ENCODE measurements at regions not wholly inside any gene's neighbourhood (a gene's known extent, or its start where the extent isn't known, plus 50 kb on each side); places are given as distances from the start of the nearest gene placed in this dataset.

GRCh38 chr16:47966325-47966724 lies 189.5 kb downstream of the ABCC12 start:
- POLR2A ChIA-PET (ENCODE audit: partially characterized antibody): interaction anchor here (1.1 kb wide), 1 partner anchor 199 kb away, joined by 3 read pairs; no protein-coding TSS in a partner anchor
- H3K23me2 ChIP-seq (ENCODE audit: low read depth, low read length): no peaks in the 10 kb centered on the region
- H3K9me3 ChIP-seq (ENCODE audit: insufficient read depth in 2 of 2, low read depth in 1 of 2, low read length in 1 of 2): no peaks in the 10 kb centered on the region
- H4K8ac ChIP-seq (ENCODE audit: extremely low read depth, insufficient read depth, low read length): no peak overlapping the region
- H2AK5ac ChIP-seq (ENCODE audit: low read depth, low read length): no peak overlapping the region
- no peak overlapping the region for H3K4ac ChIP-seq (replicated peaks; ENCODE audit: insufficient read length, low read depth, low read length)
- no peaks in the 10 kb centered on the region for H3K79me2 ChIP-seq (ENCODE audit: control insufficient read depth in 1 of 2, insufficient read depth in 2 of 2, low read length in 2 of 2)
- H3K18ac ChIP-seq (ENCODE audit: extremely low read depth, low read length): no peak overlapping the region
- FAIRE-seq (no peak), DNase-seq (ENCODE audit: low read depth in 1 of 2, low spot score in 2 of 2) (peak in 1 of 2 experiments; percentile 17)
- H3K36me3 ChIP-seq (ENCODE audit: control insufficient read depth in 2 of 4, insufficient read depth in 4 of 4, low read length in 3 of 4): no peaks in the 10 kb centered on the region
- no peaks in the 10 kb centered on the region for H4K20me1 ChIP-seq (replicated peaks in 1 of 2; ENCODE audit: control insufficient read depth in 1 of 2, insufficient read depth in 2 of 2, low read length in 2 of 2)
- no peak overlapping the region for H3K23ac ChIP-seq (ENCODE audit: insufficient read length)
- no peak overlapping the region for H3K56ac ChIP-seq (replicated peaks; ENCODE audit: insufficient read length, low read depth, low read length)
- CTCF ChIA-PET (ENCODE audit: partially characterized antibody): interaction anchor here (1.1 kb wide), 1 partner anchor 24 kb away, joined by 3 read pairs; no protein-coding TSS in a partner anchor
- no peak overlapping the region for H3K9ac ChIP-seq (replicated peaks in 1 of 4; ENCODE audit: extremely low read depth in 1 of 4, low read depth in 3 of 4, low read length in 3 of 4)
- no peak overlapping the region for H2BK20ac ChIP-seq (ENCODE audit: low read length)
- no peak overlapping the region for H2BK120ac ChIP-seq (replicated peaks; ENCODE audit: low read depth, low read length)
- no peak overlapping the region for H3K27ac ChIP-seq (ENCODE audit: low read depth, low read length)
- H4K91ac ChIP-seq (replicated peaks; ENCODE audit: insufficient read length, low read length): no peak overlapping the region
- no peak overlapping the region for H3K4me3 ChIP-seq (ENCODE audit: extremely low read depth in 1 of 4, insufficient read depth in 2 of 4, low read depth in 3 of 4, low read length in 4 of 4)
- H4K5ac ChIP-seq (ENCODE audit: insufficient read length, low read depth, low read length): no peak overlapping the region
- H3K4me2 ChIP-seq (ENCODE audit: insufficient read depth in 1 of 2, low read depth in 2 of 2, low read length in 2 of 2): no peak overlapping the region
- H3K4me1 ChIP-seq (replicated peaks in 1 of 4; ENCODE audit: control insufficient read depth in 3 of 4, insufficient read depth in 4 of 4, low read length in 3 of 4): peaks cover 0 to 12% (median 6%) of the 10 kb centered on the region in 4 experiments; a peak in 3 of 7 replicates
- no peak overlapping the region for H2BK5ac ChIP-seq (ENCODE audit: low read depth, low read length)
- no peak overlapping the region; the same call in 1 of the 2 replicates for H2BK15ac ChIP-seq (ENCODE audit: low read length)
- no peak overlapping the region for H2AFZ ChIP-seq (ENCODE audit: low read length)
- H2BK12ac ChIP-seq (ENCODE audit: low read depth, low read length): no peak overlapping the region
- 88% methylated on average over 4 of the region's 4 CpGs; no CpG with 5 or more reads in 1 of the 2 experiments for WGBS, 2 experiments (ENCODE audit: extremely low coverage in 1 of 2, insufficient coverage in 1 of 2, insufficient read length in 1 of 2, insufficient replicate concordance in 2 of 2, low coverage in 1 of 2, low lambda C conversion rate in 2 of 2, missing lambda C conversion rate in 1 of 2)
- H3K14ac ChIP-seq (ENCODE audit: insufficient read length): no peak overlapping the region
- no peaks in the 10 kb centered on the region for H3K27me3 ChIP-seq (replicated peaks in 1 of 4; ENCODE audit: control insufficient read depth in 3 of 4, extremely low read depth in 1 of 4, insufficient read depth in 3 of 4, low read length in 3 of 4)
- no peaks in the 10 kb centered on the region for H3K79me1 ChIP-seq (ENCODE audit: low read depth, low read length)
- TF ChIP-seq FOSL1 (IDR thresholded peaks at IDR 0.05; ENCODE audit: insufficient read depth, low read depth, low read length): no peak
- no peak for TF ChIP-seq ASH2L (IDR thresholded peaks at IDR 0.05; ENCODE audit: low read length)
- TF ChIP-seq, protein P1, sequence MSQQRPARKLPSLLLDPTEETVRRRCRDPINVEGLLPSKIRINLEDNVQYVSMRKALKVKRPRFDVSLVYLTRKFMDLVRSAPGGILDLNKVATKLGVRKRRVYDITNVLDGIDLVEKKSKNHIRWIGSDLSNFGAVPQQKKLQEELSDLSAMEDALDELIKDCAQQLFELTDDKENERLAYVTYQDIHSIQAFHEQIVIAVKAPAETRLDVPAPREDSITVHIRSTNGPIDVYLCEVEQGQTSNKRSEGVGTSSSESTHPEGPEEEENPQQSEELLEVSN (IDR thresholded peaks at IDR 0.05): no peak
